Body of pancreas (tissue), 4 donors: ENCODE measurements at regions not wholly inside any gene's neighbourhood (a gene's known extent, or its start where the extent isn't known, plus 50 kb on each side); places are given as distances from the start of the nearest gene placed in this dataset.

Experiments
- ATAC-seq: fragments of 150-250 bp; one replicate; pipeline ENCODE4 v1.9.1; 2016
- DNase-seq, 4 donors: peaks; one replicate each; pipeline ENCODE4 v3.0.0-alpha.2; 2019
- H3K27ac ChIP-seq, 4 donors: fragments of 200-600 bp; sonication (generic); 1 replicate in 3 of 4; 2 replicates in 1 of 4; pipeline versions ENCODE4 v1.5.1 to v1.6.1; 2016 to 2019; ENCODE audit warnings: mild to moderate bottlenecking in 1 of 4, mixed read lengths in 1 of 4, moderate library complexity in 1 of 4
- H3K27me3 ChIP-seq, 2 donors: fragments of 200-600 bp; sonication (generic); one replicate each; pipeline ENCODE4 v1.6.0; 2016; ENCODE audit warnings: mild to moderate bottlenecking in 1 of 2
- H3K36me3 ChIP-seq, 2 donors: fragments of 200-600 bp; sonication (generic); replicated peaks in 1 of 2; 2 replicates each; pipeline ENCODE4 v1.5.1; 2016; ENCODE audit warnings: low read depth in 2 of 2; ENCODE audit not compliant: insufficient read depth in 1 of 2
- H3K4me1 ChIP-seq: fragments of 200-600 bp; sonication (generic); one replicate; pipeline ENCODE4 v1.6.0; 2016
- H3K4me3 ChIP-seq, 2 donors: fragments of 200-600 bp; sonication (generic); 1 replicate in 1 of 2; 2 replicates in 1 of 2; pipeline ENCODE4 v1.5.1; 2016 to 2019
- H3K9me3 ChIP-seq, 3 donors: fragments of 200-600 bp; sonication (generic); 1 replicate in 2 of 3; 2 replicates in 1 of 3; pipeline ENCODE4 v1.5.1; 2016
- POLR2A ChIP-seq, 3 donors: fragments of 450-650 bp; IDR thresholded peaks; one replicate each; pipeline ENCODE4 v1.6.1; 2016; ENCODE audit warnings: antibody characterized with exemption in 3 of 3, mild to moderate bottlenecking in 2 of 3
- WGBS, 2 donors: methylation state at CpG; one replicate each; pipeline ENCODE4 v1.1.5; 2017; 5-methylcytosine and 5-hydroxymethylcytosine counted together
- intact Hi-C: fragments of 100-400 bp; cut with DNase I; formaldehyde crosslinking; loops from one replicate; pipeline ENCODE4 v1.15.1; 2023
- TF ChIP-seq, protein P1 (sequence below), 7 experiments: fragments of 450-650 bp in 4 of 7; fragments of 200-600 bp in 3 of 7; sonication (generic) in 3 of 7; IDR thresholded peaks; one replicate each; pipeline ENCODE4 v1.5.1; 2016 to 2019; ENCODE audit warnings: antibody characterized with exemption in 7 of 7

GRCh38 chr7:156224833-156225225, 412.6 kb upstream of the SHH start:
- WGBS, 2 donors, result 84 to 86% methylated on average over 1 of the region's 1 CpG
- no peak for DNase-seq
- intact Hi-C loops, result no loop called here

DNA sequence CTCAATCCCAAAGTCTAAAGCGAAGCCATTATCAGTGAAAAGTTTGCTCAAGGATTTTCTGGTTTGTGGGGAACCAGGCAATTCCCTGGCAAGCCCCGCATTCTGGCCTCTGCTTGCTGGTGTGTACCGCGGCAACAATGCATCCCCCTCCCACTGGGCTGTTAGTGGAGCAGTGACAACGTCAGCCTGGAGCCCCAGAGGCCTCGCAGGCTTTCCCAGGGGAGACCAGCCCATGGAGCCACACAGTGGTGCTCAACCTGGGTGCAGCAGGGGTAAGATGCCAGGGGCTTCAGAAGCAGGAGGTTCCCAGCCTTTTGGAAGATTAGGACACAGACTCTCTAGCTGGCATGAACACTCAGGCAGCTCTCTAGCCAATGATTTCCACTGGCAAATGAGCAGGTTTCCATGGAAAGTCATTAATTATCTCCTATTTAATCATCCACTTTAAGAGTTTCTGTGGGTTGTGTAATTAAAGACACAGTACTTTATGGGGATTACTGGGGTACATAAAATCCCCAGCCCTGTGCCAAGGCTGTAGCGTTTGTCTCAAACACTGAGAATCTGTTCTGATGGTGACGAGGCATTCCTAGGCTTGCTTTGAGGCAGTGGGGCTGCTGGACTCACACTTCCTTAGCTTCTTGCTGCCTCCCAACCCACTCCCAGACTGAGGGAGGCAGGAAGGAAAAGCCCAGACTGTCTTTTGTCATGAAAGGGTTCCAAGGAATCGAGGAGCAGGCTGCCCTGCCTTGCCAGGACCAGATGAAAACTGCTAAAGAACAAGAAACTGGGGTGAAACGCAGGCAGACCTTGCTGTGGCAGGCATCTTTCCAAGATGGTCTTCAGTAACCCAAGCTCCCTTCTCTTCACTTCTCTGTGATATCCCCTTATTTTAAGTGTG, 411.9 kb upstream of the SHH start:
- no peak for ATAC-seq
- H3K9me3 ChIP-seq, result no peaks in the 10 kb centered on the region
- no peak overlapping the region for H3K27ac ChIP-seq
- no peaks in the 10 kb centered on the region for H3K4me1 ChIP-seq
- no peak overlapping the region for H3K4me3 ChIP-seq
- 54 to 75% methylated on average over 5 to 10 of the region's 10 CpGs for WGBS, 2 donors
- H3K27me3 ChIP-seq, result no peaks in the 10 kb centered on the region
- no peak for DNase-seq
- no peaks in the 10 kb centered on the region for H3K36me3 ChIP-seq
- TF ChIP-seq, protein P1, sequence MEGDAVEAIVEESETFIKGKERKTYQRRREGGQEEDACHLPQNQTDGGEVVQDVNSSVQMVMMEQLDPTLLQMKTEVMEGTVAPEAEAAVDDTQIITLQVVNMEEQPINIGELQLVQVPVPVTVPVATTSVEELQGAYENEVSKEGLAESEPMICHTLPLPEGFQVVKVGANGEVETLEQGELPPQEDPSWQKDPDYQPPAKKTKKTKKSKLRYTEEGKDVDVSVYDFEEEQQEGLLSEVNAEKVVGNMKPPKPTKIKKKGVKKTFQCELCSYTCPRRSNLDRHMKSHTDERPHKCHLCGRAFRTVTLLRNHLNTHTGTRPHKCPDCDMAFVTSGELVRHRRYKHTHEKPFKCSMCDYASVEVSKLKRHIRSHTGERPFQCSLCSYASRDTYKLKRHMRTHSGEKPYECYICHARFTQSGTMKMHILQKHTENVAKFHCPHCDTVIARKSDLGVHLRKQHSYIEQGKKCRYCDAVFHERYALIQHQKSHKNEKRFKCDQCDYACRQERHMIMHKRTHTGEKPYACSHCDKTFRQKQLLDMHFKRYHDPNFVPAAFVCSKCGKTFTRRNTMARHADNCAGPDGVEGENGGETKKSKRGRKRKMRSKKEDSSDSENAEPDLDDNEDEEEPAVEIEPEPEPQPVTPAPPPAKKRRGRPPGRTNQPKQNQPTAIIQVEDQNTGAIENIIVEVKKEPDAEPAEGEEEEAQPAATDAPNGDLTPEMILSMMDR (IDR thresholded peaks at IDR 0.05), result no peak
- no peak for TF ChIP-seq POLR2A (IDR thresholded peaks at IDR 0.05)
- intact Hi-C loops, result no loop called here

More at GRCh38 chr7:156224833-156225225, 412.6 kb upstream of the SHH start:
- H3K27ac ChIP-seq, result no peak overlapping the region
- no peak for ATAC-seq
- no peak overlapping the region for H3K4me3 ChIP-seq
- H3K4me1 ChIP-seq, result no peaks in the 10 kb centered on the region
- H3K9me3 ChIP-seq, result no peaks in the 10 kb centered on the region
- H3K27me3 ChIP-seq, result no peaks in the 10 kb centered on the region
- H3K36me3 ChIP-seq, result no peaks in the 10 kb centered on the region
- TF ChIP-seq, protein P1 (IDR thresholded peaks at IDR 0.05), result no peak
- TF ChIP-seq POLR2A (IDR thresholded peaks at IDR 0.05), result no peak

DNA sequence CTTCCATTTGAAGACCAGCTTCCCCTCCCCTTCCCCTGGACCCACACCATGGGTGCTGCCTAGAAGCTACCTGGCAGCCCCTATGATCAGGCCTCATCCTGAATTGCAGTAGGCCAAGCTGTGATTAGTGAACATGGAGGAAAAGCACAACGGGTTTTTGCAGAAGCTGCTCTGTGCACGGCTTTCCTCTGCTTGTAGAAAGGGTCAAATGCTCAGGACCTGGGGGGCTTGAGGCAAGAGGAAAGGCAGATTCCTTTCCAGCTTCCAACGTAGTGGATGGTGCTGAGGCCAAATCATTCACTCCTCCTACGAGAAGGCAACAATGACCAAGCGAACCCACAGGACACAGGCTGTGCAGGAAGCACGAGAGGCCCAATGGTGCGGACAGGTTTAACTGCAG, 410.3 kb upstream of the SHH start:
- no peak for TF ChIP-seq POLR2A (IDR thresholded peaks at IDR 0.05)
- Histone ChIP-seq H3K4me1 (no peaks in the 10 kb centered on the region), H3K9me3 (no peaks in the 10 kb centered on the region), H3K27ac (no peak overlapping the region), H3K36me3 (no peaks in the 10 kb centered on the region), H3K4me3 (no peak overlapping the region), H3K27me3 (no peaks in the 10 kb centered on the region)
- ATAC-seq (no peak), DNase-seq (no peak)
- 79 to 84% methylated on average over 5 to 7 of the region's 7 CpGs for WGBS, 2 donors
- intact Hi-C loops, result no loop called here

DNA sequence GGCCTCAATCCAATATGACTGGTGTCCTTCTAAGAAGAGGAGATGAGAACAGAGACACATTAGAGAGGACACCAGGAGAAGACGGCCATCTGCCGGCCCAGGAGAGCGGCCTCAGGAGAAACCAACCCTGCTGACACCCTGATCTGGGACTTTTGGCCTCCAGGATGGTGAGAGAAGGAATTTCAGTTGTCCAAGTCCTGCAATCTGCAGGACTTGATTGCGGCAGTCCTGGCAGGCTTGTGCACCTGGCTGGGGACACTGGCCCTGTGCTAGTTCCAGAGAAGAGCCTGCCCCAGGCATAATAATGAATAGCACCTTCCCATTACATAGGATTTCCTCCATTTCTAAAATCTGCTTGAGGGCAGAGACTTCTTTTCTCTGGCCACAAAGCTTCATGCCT, 409.9 kb upstream of the SHH start:
- no peaks in the 10 kb centered on the region for H3K36me3 ChIP-seq
- TF ChIP-seq, protein P1 (IDR thresholded peaks at IDR 0.05), result no peak
- TF ChIP-seq POLR2A (IDR thresholded peaks at IDR 0.05), result no peak
- no peaks in the 10 kb centered on the region for H3K9me3 ChIP-seq
- H3K27ac ChIP-seq, result no peak overlapping the region
- WGBS, 2 donors, result 88 to 97% methylated on average over 4 of the region's 4 CpGs
- H3K4me1 ChIP-seq, result no peaks in the 10 kb centered on the region
- H3K27me3 ChIP-seq, result no peaks in the 10 kb centered on the region
- no peak overlapping the region for H3K4me3 ChIP-seq
- ATAC-seq (no peak), DNase-seq (no peak)
- intact Hi-C loops, result no loop called here

- intact Hi-C loops, result no loop called here
- TF ChIP-seq, protein P1 (IDR thresholded peaks at IDR 0.05), result no peak
- no peak for TF ChIP-seq POLR2A (IDR thresholded peaks at IDR 0.05)
- no peaks in the 10 kb centered on the region for H3K9me3 ChIP-seq
- H3K27ac ChIP-seq, result no peak overlapping the region
- H3K36me3 ChIP-seq, result no peaks in the 10 kb centered on the region
- DNase-seq, result no peak
- H3K27me3 ChIP-seq, result no peaks in the 10 kb centered on the region
- no peak for ATAC-seq
- WGBS, 2 donors, result 70 to 77% methylated on average over 10 of the region's 10 CpGs
- H3K4me1 ChIP-seq, result no peaks in the 10 kb centered on the region
- no peak overlapping the region for H3K4me3 ChIP-seq
Observed at GRCh38 chr7:156220701-156221100, 408.4 kb upstream of the SHH start.
